Transverse colon (tissue), 4 donors: ENCODE measurements at regions not wholly inside any gene's neighbourhood (a gene's known extent, or its start where the extent isn't known, plus 50 kb on each side); places are given as distances from the start of the nearest gene placed in this dataset.

Source experiments
- DNase-seq: peaks from one replicate; pipeline ENCODE4 v3.0.0-alpha.2; 2019
- H3K27ac ChIP-seq, 4 donors: fragments of 200-600 bp; sonication (generic); 2 replicates each; pipeline ENCODE4 v1.5.1; 2016 to 2018; ENCODE audit warnings: inconsistent platforms in 4 of 4
- H3K27me3 ChIP-seq: fragments of 200-600 bp; sonication (generic); 2 replicates; pipeline ENCODE4 v1.5.1; 2017; ENCODE audit warnings: inconsistent platforms
- H3K36me3 ChIP-seq, 4 donors: fragments of 200-600 bp; sonication (generic); 2 replicates each; pipeline ENCODE4 v1.5.1; 2017 to 2019; ENCODE audit warnings: inconsistent platforms in 4 of 4
- H3K4me1 ChIP-seq, 4 donors: fragments of 200-600 bp; sonication (generic); 2 replicates each; pipeline ENCODE4 v1.5.1; 2017 to 2020; ENCODE audit warnings: inconsistent platforms in 4 of 4
- H3K4me3 ChIP-seq, 4 donors: fragments of 200-600 bp; sonication (generic); 1 replicate in 1 of 4; 2 replicates in 3 of 4; pipeline versions ENCODE4 v1.5.1 to v1.6.1; 2017 to 2019; ENCODE audit warnings: inconsistent platforms in 4 of 4
- H3K9me3 ChIP-seq, 2 donors: fragments of 200-600 bp; sonication (generic); 2 replicates each; pipeline ENCODE4 v1.5.1; 2017 to 2019; ENCODE audit warnings: inconsistent platforms in 2 of 2
- EP300 ChIP-seq: sonication (generic); formaldehyde crosslinking; IDR thresholded peaks from one replicate; pipeline ENCODE4 v1.6.1; 2017; ENCODE audit warnings: antibody characterized with exemption, low read depth
- POLR2A ChIP-seq: fragments of 450-650 bp; IDR thresholded peaks from one replicate; pipeline ENCODE4 v1.6.1; 2016; ENCODE audit warnings: antibody characterized with exemption, mild to moderate bottlenecking, moderate library complexity
- POLR2AphosphoS5 ChIP-seq, 3 donors: sonication (generic); formaldehyde crosslinking; IDR thresholded peaks; one replicate each; pipeline ENCODE4 v1.6.1; 2016; ENCODE audit warnings: antibody characterized with exemption in 3 of 3
- WGBS, 2 donors: methylation state at CpG; one replicate each; pipeline ENCODE4 v1.1.5; 2018; ENCODE audit warnings: low coverage in 1 of 2; 5-methylcytosine and 5-hydroxymethylcytosine counted together
- in situ Hi-C, 4 donors: fragments of 200-750 bp; cut with MboI; loops; one replicate each; pipeline versions ENCODE4 v1.15.0 to v1.15.1; 2017; ENCODE audit warnings: low sequenced_read_pairs in 3 of 4, low pct_ligation_motif_present in 1 of 4, low pct_unique_long_range_greater_than_20kb in 1 of 4
- intact Hi-C: fragments of 100-400 bp; cut with DNase I; formaldehyde crosslinking; loops from one replicate; pipeline ENCODE4 v1.15.1; 2023; ENCODE audit warnings: low total_unique reads
- TF ChIP-seq, protein P1 (sequence below), 5 experiments: fragments of 200-600 bp in 3 of 5; fragments of 450-650 bp in 2 of 5; sonication (generic) in 3 of 5; IDR thresholded peaks; 1 replicate in 2 of 5; 2 replicates in 3 of 5; pipeline ENCODE4 v1.5.1; 2016 to 2017; ENCODE audit warnings: antibody characterized with exemption in 5 of 5, inconsistent platforms in 3 of 5, mild to moderate bottlenecking in 2 of 5, moderate library complexity in 1 of 5

GRCh38 chr1:4519954-4520353 lies 134.5 kb upstream of the AJAP1 start:
- H3K36me3 ChIP-seq: no peaks in the 10 kb centered on the region
- H3K4me1 ChIP-seq: no peaks in the 10 kb centered on the region
- H3K4me3 ChIP-seq: no peak overlapping the region
- TF ChIP-seq, protein P1, sequence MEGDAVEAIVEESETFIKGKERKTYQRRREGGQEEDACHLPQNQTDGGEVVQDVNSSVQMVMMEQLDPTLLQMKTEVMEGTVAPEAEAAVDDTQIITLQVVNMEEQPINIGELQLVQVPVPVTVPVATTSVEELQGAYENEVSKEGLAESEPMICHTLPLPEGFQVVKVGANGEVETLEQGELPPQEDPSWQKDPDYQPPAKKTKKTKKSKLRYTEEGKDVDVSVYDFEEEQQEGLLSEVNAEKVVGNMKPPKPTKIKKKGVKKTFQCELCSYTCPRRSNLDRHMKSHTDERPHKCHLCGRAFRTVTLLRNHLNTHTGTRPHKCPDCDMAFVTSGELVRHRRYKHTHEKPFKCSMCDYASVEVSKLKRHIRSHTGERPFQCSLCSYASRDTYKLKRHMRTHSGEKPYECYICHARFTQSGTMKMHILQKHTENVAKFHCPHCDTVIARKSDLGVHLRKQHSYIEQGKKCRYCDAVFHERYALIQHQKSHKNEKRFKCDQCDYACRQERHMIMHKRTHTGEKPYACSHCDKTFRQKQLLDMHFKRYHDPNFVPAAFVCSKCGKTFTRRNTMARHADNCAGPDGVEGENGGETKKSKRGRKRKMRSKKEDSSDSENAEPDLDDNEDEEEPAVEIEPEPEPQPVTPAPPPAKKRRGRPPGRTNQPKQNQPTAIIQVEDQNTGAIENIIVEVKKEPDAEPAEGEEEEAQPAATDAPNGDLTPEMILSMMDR (IDR thresholded peaks at IDR 0.05): no peak
- no peaks in the 10 kb centered on the region for H3K9me3 ChIP-seq
- 77 to 89% methylated on average over 2 to 6 of the region's 6 CpGs for WGBS, 2 donors
- no peaks in the 10 kb centered on the region for H3K27me3 ChIP-seq
- intact Hi-C loops (no loop called here), in situ Hi-C loops (no loop called here)
- DNase-seq: no peak
- no peak overlapping the region for H3K27ac ChIP-seq

GRCh38 chr1:4523551-4523950 lies 130.9 kb upstream of the AJAP1 start:
- H3K4me1 ChIP-seq: no peaks in the 10 kb centered on the region
- 77 to 88% methylated on average over 4 of the region's 4 CpGs for WGBS, 2 donors
- H3K27ac ChIP-seq: no peak overlapping the region
- no peaks in the 10 kb centered on the region for H3K9me3 ChIP-seq
- TF ChIP-seq, protein P1 (IDR thresholded peaks at IDR 0.05): no peak
- TF ChIP-seq POLR2AphosphoS5 (IDR thresholded peaks at IDR 0.05) (no peak), POLR2A (no peak), EP300 (no peak)
- intact Hi-C loops: no loop called here
- H3K27me3 ChIP-seq: peaks cover 8% of the 10 kb centered on the region
- H3K4me3 ChIP-seq: no peak overlapping the region
- in situ Hi-C loops: no loop called here
- no peak for DNase-seq
- H3K36me3 ChIP-seq: no peaks in the 10 kb centered on the region

- no peaks in the 10 kb centered on the region for H3K36me3 ChIP-seq
- no peaks in the 10 kb centered on the region for H3K9me3 ChIP-seq
- H3K27me3 ChIP-seq: peaks cover 11% of the 10 kb centered on the region
- WGBS, 2 donors: 61% methylated on average over 5 to 8 of the region's 8 CpGs
- TF ChIP-seq EP300 (no peak), POLR2A (no peak), POLR2AphosphoS5 (IDR thresholded peaks at IDR 0.05) (no peak)
- TF ChIP-seq, protein P1 (IDR thresholded peaks at IDR 0.05): no peak
- no peaks in the 10 kb centered on the region for H3K4me1 ChIP-seq
- in situ Hi-C loops (no loop called here), intact Hi-C loops (no loop called here)
- H3K4me3 ChIP-seq: no peak overlapping the region
- DNase-seq: no peak
- H3K27ac ChIP-seq: no peak overlapping the region
Observed at GRCh38 chr1:4526747-4527146, 127.7 kb upstream of the AJAP1 start.

DNA sequence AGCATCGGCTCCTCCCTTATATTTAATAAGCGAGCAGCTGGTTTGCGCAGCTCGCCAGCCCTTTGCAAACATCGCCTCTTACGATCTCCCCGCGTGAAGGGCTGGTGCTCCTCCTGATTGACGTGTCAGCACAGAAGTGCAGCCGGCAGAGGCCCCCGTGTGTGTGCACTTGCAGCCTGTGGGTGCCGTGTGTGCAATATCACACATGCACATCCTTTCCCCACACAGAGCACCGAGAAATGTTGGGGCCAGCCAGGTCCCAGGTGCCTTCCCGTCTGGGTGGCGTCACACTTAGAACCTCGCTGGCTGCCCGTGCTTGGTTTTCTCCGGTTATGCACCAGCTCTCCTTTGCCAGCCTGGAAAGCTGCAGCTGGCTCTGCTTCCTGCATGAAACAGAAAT lies 126.6 kb upstream of the AJAP1 start:
- intact Hi-C loops: no loop called here
- Histone ChIP-seq H3K27me3 (peaks cover 11% of the 10 kb centered on the region), H3K4me3 (no peak overlapping the region), H3K27ac (no peak overlapping the region), H3K9me3 (no peaks in the 10 kb centered on the region), H3K36me3 (no peaks in the 10 kb centered on the region), H3K4me1 (no peaks in the 10 kb centered on the region)
- DNase-seq: no peak
- 61 to 80% methylated on average over 1 to 18 of the region's 18 CpGs for WGBS, 2 donors
- in situ Hi-C loops: no loop called here
- no peak for TF ChIP-seq POLR2A
- TF ChIP-seq, protein P1 (IDR thresholded peaks at IDR 0.05): no peak
- no peak for TF ChIP-seq EP300
- no peak for TF ChIP-seq POLR2AphosphoS5 (IDR thresholded peaks at IDR 0.05)
